ENCODE measurements at regions not wholly inside any gene's neighbourhood (a gene's known extent, or its start where the extent isn't known, plus 50 kb on each side); places are given as distances from the start of the nearest gene placed in this dataset.

GRCh38 chr13:76696370-76696769 is 189.8 kb downstream of the KCTD12 start:
- TF ChIP-seq EZH2phosphoT487 (IDR thresholded peaks at IDR 0.05; ENCODE audit: low read length) (no peak), CTCF (IDR thresholded peaks at IDR 0.05; ENCODE audit: low read length) (no peak)

All from MM.1S (cell line).